ENCODE measurements at regions not wholly inside any gene's neighbourhood (a gene's known extent, or its start where the extent isn't known, plus 50 kb on each side); places are given as distances from the start of the nearest gene placed in this dataset.
"Not testable (repeated sequence)": the region's sequence is repeated elsewhere in the genome, so short reads cannot be mapped to it uniquely, and the experiment has no call there.

- Mint-ChIP-seq H3K27me3 (peaks cover 46% of the 10 kb centered on the region), H3K36me3 (ENCODE audit: low read depth) (no peaks in the 10 kb centered on the region), H3K27ac (no peak overlapping the region), H3K9me3 (no peaks in the 10 kb centered on the region), H3K4me1 (no peaks in the 10 kb centered on the region), H3K4me3 (no peak overlapping the region)
- CTCF ChIA-PET, result no interaction called here
- POLR2A ChIA-PET, result no interaction called here
- DNase-seq, result no peak
Measured at GRCh38 chr5:138702166-138703077, 50.8 kb upstream of the CTNNA1 start.

GRCh38 chr5:138701678-138702077, 51.5 kb upstream of the CTNNA1 start:
- Mint-ChIP-seq H3K9me3 (no peaks in the 10 kb centered on the region), H3K27ac (no peak overlapping the region), H3K4me1 (no peaks in the 10 kb centered on the region), H3K36me3 (ENCODE audit: low read depth) (no peaks in the 10 kb centered on the region), H3K4me3 (no peak overlapping the region), H3K27me3 (peaks cover 41% of the 10 kb centered on the region)
- no peak for DNase-seq
- ChIA-PET CTCF (no interaction called here), POLR2A (no interaction called here)

GRCh38 chr5:138700581-138701362, 52.5 kb upstream of the CTNNA1 start:
- H3K4me1 Mint-ChIP-seq, result no peaks in the 10 kb centered on the region
- ChIA-PET POLR2A (no interaction called here), CTCF (no interaction called here)
- H3K27me3 Mint-ChIP-seq, result peaks cover 38% of the 10 kb centered on the region
- H3K9me3 Mint-ChIP-seq, result no peaks in the 10 kb centered on the region
- H3K4me3 Mint-ChIP-seq, result no peak overlapping the region
- no peak overlapping the region for H3K27ac Mint-ChIP-seq
- no peaks in the 10 kb centered on the region for H3K36me3 Mint-ChIP-seq (ENCODE audit: low read depth)
- DNase-seq, result no peak

DNA sequence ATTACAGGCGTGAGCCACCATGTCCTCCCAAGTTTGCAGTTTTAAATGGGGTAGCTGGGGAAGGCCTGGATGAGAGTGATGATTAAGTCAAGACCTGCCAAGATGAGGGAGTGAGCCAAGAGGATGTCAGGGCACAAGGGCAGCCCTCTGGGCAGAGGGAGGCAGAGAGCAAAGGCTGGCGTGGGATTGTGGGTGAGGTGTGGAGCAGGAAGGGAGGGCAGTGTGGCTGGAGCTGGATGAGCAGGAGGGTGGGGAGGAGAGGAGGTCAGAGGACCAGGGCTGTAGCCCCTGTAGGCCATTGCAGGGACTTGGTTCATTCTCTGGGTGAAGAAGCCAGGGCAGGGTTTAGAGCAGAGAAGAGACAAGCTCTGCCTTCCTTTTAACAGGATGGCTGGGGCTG, 53.7 kb upstream of the CTNNA1 start:
- ChIA-PET CTCF (interaction anchor here (0.6 kb wide), 1 partner anchor 1786 kb away, joined by 3 read pairs; no protein-coding TSS in a partner anchor), POLR2A (no interaction called here)
- Mint-ChIP-seq H3K4me3 (no peak overlapping the region), H3K27ac (no peak overlapping the region), H3K36me3 (ENCODE audit: low read depth) (no peaks in the 10 kb centered on the region), H3K9me3 (no peaks in the 10 kb centered on the region), H3K4me1 (no peaks in the 10 kb centered on the region), H3K27me3 (peaks cover 32% of the 10 kb centered on the region)
- DNase-seq, result no peak

DNA sequence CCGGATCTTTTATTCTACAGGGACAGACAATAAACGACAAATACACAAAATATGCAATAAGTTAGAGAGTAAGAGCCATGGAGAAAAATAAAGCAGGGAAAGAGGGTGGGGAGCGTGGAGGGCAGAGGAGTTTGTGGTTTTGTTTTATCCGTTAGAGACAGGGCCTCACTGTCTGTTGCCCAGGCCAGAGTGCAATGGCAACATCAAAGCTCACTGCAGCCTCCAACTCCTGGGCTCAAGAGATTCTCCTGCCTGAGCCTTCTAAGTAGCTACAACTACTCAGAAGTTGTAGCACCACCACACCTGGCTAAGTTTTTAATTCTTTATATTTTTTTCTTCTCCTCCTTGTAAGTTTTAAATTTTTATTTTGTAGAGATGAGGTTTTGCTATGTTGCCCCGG, 54.5 kb upstream of the CTNNA1 start:
- Mint-ChIP-seq H3K36me3 (ENCODE audit: low read depth) (no peaks in the 10 kb centered on the region), H3K9me3 (no peaks in the 10 kb centered on the region), H3K4me1 (no peaks in the 10 kb centered on the region), H3K4me3 (no peak overlapping the region), H3K27me3 (peaks cover 31% of the 10 kb centered on the region), H3K27ac (no peak overlapping the region)
- POLR2A ChIA-PET, result no interaction called here
- CTCF ChIA-PET, result no interaction called here
- no peak for DNase-seq

- CTCF ChIA-PET, result no interaction called here
- Mint-ChIP-seq H3K4me1 (no peaks in the 10 kb centered on the region), H3K4me3 (no peak overlapping the region), H3K27me3 (peaks cover 26% of the 10 kb centered on the region), H3K36me3 (ENCODE audit: low read depth) (no peaks in the 10 kb centered on the region), H3K9me3 (no peaks in the 10 kb centered on the region), H3K27ac (no peak overlapping the region)
- POLR2A ChIA-PET, result no interaction called here
- DNase-seq, result no peak
Measured at GRCh38 chr5:138697720-138698360, 55.4 kb upstream of the CTNNA1 start.

GRCh38 chr5:138696501-138696900, 56.7 kb upstream of the CTNNA1 start:
- ChIA-PET CTCF (no interaction called here), POLR2A (no interaction called here)
- Mint-ChIP-seq H3K36me3 (ENCODE audit: low read depth) (no peaks in the 10 kb centered on the region), H3K9me3 (peaks cover 2% of the 10 kb centered on the region), H3K27ac (no peak overlapping the region), H3K27me3 (peaks cover 34% of the 10 kb centered on the region), H3K4me3 (no peak overlapping the region), H3K4me1 (peaks cover 2% of the 10 kb centered on the region)
- DNase-seq, result no peak

DNA sequence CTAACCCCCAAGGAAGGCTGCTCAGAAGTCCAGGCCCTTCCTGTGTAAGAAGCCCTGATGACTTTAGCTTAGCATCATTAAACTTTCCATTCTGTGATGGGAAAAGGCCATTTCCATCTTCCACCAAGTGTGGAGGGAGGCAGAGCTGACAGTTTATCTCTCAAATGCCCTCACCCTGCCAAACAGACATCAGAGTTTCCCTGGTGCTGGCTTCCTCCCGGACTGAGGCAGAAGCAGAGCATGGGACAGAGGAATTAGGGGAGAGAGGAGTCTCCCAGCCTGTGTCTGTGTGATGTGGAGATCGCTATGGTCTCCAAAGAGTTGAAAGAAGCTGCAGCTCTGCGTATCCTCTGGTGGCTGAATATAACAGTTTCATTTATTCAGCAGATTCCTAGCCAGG, 57.4 kb upstream of the CTNNA1 start:
- H3K27me3 Mint-ChIP-seq, result peaks cover 28% of the 10 kb centered on the region
- DNase-seq, result no peak
- POLR2A ChIA-PET, result no interaction called here

GRCh38 chr5:138694146-138694545, 59.1 kb upstream of the CTNNA1 start:
- CTCF ChIA-PET, result no interaction called here
- Mint-ChIP-seq H3K36me3 (ENCODE audit: low read depth) (no peaks in the 10 kb centered on the region), H3K9me3 (peaks cover 7% of the 10 kb centered on the region), H3K4me1 (peaks cover 3% of the 10 kb centered on the region), H3K4me3 (no peak overlapping the region), H3K27me3 (peaks cover 23% of the 10 kb centered on the region), H3K27ac (no peak overlapping the region)
- POLR2A ChIA-PET, result no interaction called here
- DNase-seq, result no peak

More for the DNA sequence above, 57.4 kb upstream of the CTNNA1 start:
- Mint-ChIP-seq H3K36me3 (ENCODE audit: low read depth) (no peaks in the 10 kb centered on the region), H3K27ac (no peak overlapping the region), H3K9me3 (peaks cover 2% of the 10 kb centered on the region), H3K4me3 (no peak overlapping the region), H3K4me1 (peaks cover 3% of the 10 kb centered on the region)
- CTCF ChIA-PET, result no interaction called here

GRCh38 chr5:138692370-138692769, 60.9 kb upstream of the CTNNA1 start:
- DNase-seq, result no peak
- H3K27ac Mint-ChIP-seq, result no peak overlapping the region
- CTCF ChIA-PET, result no interaction called here
- H3K9me3 Mint-ChIP-seq, result peaks cover 7% of the 10 kb centered on the region
- peaks cover 28% of the 10 kb centered on the region for H3K27me3 Mint-ChIP-seq
- H3K4me1 Mint-ChIP-seq, result peaks cover 3% of the 10 kb centered on the region
- no peak overlapping the region for H3K4me3 Mint-ChIP-seq
- H3K36me3 Mint-ChIP-seq (ENCODE audit: low read depth), result no peaks in the 10 kb centered on the region
- POLR2A ChIA-PET, result no interaction called here

DNA sequence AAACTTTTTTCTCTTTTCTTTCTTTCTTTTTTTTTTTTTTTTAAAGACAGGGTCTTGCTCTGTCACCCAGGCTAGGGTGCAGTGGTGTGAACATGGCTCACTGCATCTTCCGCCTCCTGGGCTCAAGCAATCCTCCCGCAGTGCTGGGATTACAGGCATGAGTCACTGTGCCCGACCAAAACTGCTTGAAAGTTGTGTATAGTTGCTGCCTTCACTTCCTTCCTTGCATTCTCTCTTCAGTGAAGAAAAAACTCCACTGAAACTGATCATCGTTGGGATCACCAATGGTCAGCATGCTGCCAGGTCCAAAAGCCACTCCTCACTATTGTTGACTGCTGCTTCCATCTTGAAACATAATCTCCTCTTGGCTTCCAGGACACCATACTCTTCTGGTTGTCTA, 66.6 kb upstream of the CTNNA1 start:
- ChIA-PET POLR2A (no interaction called here), CTCF (interaction anchor here (0.7 kb wide), 1 partner anchor 132 kb away, joined by 5 read pairs; no protein-coding TSS in a partner anchor)
- no peak overlapping the region for H3K27ac Mint-ChIP-seq
- H3K27me3 Mint-ChIP-seq, result peaks cover 52% of the 10 kb centered on the region
- H3K4me3 Mint-ChIP-seq, result no peak overlapping the region
- H3K9me3 Mint-ChIP-seq, result peaks cover 5% of the 10 kb centered on the region
- no peaks in the 10 kb centered on the region for H3K36me3 Mint-ChIP-seq (ENCODE audit: low read depth)
- H3K4me1 Mint-ChIP-seq, result peaks cover 2% of the 10 kb centered on the region
- no peak for DNase-seq

GRCh38 chr5:138685193-138685745, 68.0 kb upstream of the CTNNA1 start:
- Mint-ChIP-seq H3K4me3 (no peak overlapping the region), H3K27ac (no peak overlapping the region), H3K27me3 (peaks cover 53% of the 10 kb centered on the region), H3K4me1 (no peaks in the 10 kb centered on the region), H3K36me3 (ENCODE audit: low read depth) (no peaks in the 10 kb centered on the region), H3K9me3 (no peaks in the 10 kb centered on the region)
- POLR2A ChIA-PET, result no interaction called here
- CTCF ChIA-PET, result no interaction called here
- DNase-seq, result no peak

GRCh38 chr5:138682462-138682861, 70.8 kb upstream of the CTNNA1 start:
- H3K36me3 Mint-ChIP-seq (ENCODE audit: low read depth); H3K4me3 Mint-ChIP-seq; POLR2A ChIA-PET; H3K27ac Mint-ChIP-seq; CTCF ChIA-PET; H3K4me1 Mint-ChIP-seq; H3K9me3 Mint-ChIP-seq; DNase-seq: not testable (repeated sequence)
- peaks cover 65% of the 10 kb centered on the region for H3K27me3 Mint-ChIP-seq
